22Rv1 (cell line): ENCODE measurements at regions not wholly inside any gene's neighbourhood (a gene's known extent, or its start where the extent isn't known, plus 50 kb on each side); places are given as distances from the start of the nearest gene placed in this dataset.

Source experiments
- CTCF ChIP-seq: fragments of 450-650 bp; IDR thresholded peaks from 2 replicates; pipeline ENCODE4 v1.5.1; 2017; ENCODE audit warnings: mild to moderate bottlenecking
- ZFX ChIP-seq: fragments of 450-650 bp; IDR thresholded peaks from 2 replicates; pipeline ENCODE4 v1.6.1; 2017; ENCODE audit warnings: antibody characterized with exemption, borderline replicate concordance

GRCh38 chr2:138223319-138223718 lies 259.0 kb downstream of the HNMT start:
- no peak for TF ChIP-seq CTCF
- TF ChIP-seq ZFX: no peak
